ENCODE measurements at regions not wholly inside any gene's neighbourhood (a gene's known extent, or its start where the extent isn't known, plus 50 kb on each side); places are given as distances from the start of the nearest gene placed in this dataset.

GRCh38 chr12:65653946-65654629, 170.2 kb upstream of the HMGA2 start:
- no peak for DNase-seq (ENCODE audit: low spot score)

DNA sequence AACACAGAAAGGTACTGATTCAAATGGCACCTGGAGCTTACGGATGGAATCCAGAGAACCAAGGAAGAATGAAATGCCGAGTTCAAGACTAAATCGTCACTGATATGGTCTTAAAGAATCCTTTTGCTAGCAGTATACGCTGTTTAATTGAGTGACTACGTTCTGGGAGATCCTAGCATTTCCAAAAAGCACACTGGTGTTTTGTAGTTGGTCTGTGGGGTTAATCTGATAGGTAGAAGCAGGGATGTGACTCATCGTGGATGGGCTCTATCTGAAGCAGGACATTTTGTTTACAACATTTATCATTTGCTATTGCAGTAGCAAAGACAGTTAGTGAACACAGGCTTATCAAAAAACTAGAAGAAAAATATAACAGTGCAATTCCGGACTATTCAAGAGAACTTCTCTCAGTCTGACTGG, 169.2 kb upstream of the HMGA2 start:
- peak; percentile 68 for DNase-seq (ENCODE audit: low spot score)

DNA sequence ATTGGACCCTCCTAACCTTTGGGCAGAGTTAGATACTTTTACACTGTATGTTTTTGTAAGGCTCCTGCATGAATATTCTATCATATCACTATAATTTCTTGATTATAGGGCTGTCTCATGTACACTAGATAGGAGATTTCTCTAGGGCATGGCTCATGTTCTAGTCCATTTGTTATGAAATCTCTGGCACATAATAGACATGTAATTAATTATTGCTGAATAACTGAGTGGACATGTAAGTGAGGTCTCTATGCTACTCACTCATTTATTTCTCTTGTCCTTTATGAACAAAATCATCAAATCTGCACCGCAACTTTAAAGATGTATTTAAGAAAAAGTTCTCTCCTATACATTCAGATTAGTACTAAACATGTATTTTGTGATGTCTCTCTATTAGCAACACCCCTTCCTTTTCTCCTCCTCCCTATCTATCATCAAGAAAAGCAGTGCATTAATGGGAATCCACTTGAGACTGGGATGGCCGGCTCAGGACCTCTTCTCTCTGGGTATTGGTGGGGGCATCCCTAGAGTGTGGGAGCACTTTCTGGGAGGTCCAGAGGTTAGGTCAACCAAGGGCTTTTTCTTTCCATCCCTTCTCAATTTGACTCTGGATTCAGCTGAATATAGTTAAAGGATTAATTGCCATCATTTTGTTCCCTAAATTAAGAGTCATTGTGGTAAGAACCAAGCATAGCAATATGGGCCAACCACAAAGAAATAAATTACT, 168.0 kb upstream of the HMGA2 start:
- no peak for DNase-seq (ENCODE audit: low spot score)

- peak; percentile 97 for DNase-seq (ENCODE audit: low spot score)
These were observed 167.4 kb upstream of the HMGA2 start for GRCh38 chr12:65656891-65657351.

DNA sequence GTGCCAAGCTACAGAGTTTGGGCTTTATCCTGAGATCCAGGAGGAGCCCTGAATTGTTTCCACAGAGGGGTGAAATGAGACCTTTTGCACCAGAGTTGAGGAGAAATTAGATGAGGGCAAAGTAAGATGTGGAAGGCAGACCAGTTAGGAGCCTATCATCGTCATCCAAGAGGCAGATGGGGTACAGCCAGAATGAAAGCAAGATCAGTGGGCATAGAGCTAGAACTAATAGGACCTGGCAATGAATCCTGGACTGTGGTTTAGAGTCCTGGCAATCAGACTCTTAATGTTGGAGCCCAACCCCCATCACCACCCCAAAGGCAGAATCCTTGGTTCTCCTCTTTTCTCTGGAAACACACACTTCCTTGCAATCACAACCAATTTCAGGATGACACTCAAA, 166.6 kb upstream of the HMGA2 start:
- DNase-seq (ENCODE audit: low spot score), result no peak

- DNase-seq (ENCODE audit: low spot score), result no peak
These were observed 165.9 kb upstream of the HMGA2 start for GRCh38 chr12:65658360-65658759.

DNA sequence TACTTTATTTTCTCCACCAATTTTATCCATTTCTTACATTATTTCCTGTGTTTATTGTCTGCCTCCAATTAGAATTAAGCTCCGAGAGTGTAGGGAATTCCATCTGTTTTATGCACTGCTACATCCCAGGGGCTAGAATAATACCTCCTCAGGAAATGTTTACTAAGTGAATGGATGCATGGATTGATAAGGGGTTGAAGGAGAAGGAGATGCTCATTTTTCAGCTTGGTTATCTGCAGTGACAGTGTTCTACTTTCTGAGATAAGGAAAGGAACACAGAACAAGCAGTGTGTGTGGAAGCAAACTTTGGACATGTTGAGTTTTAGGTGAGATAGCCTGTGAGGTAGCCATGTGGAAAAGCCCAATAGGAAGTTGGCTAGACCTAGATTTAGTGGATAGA, 164.6 kb upstream of the HMGA2 start:
- DNase-seq (ENCODE audit: low spot score), result no peak

DNA sequence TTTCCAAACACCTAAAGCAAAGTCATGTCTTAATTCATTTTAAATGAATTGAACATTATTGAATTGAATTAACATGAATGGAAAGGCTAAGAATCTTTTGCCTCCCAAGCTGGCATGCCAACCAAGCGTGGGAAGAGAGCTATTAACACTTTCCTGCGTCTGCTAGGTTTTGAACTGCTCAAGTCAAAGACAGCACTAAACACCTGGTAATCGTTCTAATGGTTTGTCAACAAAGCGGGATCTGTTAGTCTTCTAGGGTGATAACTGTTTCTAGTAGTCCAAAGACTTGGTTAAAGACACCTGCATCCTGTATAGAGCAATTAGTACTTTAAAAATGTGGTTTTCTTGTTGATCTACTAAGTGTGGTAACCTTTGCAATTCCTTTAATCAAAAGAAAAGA, 164.2 kb upstream of the HMGA2 start:
- no peak for DNase-seq (ENCODE audit: low spot score)

GRCh38 chr12:65660836-65661235, 163.4 kb upstream of the HMGA2 start:
- no peak for DNase-seq (ENCODE audit: low spot score)

DNA sequence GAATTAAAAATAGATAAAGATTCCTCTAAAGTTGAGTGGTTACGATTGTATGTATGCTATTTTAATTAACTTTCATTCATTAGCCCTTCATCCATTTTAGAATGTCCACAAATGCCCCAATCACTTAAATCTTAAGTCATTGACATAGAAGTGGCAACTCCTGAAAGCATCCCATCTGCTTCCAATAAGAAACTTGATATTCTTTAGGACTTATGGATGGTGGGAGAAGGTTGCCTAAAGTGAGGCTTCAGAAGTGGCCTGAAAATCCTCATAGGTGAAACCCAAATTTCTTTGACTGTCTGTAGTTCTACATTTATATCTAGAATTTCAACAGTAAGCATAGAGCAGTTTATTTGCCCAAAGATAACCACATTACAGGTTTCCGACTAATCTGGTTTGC, 161.7 kb upstream of the HMGA2 start:
- DNase-seq (ENCODE audit: low spot score), result no peak

DNA sequence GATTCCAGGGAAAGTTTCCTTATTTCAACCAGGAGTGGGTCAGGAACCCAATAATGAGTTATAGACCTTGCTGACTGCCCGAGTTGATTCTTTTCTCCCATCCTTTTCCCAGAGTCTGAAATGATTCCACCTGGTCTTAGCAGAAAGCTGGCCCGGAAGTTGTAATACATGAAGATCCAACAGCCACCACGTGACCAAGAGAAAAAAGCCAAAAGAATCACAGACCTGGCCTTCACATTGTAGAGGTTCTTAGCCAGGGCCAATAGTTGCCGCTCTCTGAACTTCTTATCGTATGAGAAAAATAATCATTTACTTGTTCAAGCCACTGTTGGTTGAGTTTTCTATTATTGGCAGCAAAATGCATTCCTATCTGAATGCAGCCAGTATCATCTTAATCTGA, 161.2 kb upstream of the HMGA2 start:
- DNase-seq (ENCODE audit: low spot score), result no peak

DNA sequence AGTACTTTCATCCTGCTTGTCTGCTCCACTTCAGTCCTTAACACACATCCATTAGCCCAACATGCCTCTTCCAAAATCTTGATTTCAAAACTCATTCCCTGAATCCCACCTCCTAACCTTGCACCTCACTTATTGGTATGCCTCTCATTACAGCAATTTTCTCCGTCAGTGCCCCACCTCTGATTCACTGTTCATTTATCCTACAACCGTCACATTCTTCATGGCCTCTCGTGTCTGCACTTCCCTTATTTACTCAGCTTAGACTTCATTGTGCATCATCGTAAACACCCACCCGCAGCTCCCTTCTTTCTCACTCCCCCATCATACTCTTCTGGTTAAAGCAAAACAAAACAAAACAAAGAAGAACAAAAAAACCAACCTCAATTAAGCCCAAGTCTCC, 160.6 kb upstream of the HMGA2 start:
- DNase-seq (ENCODE audit: low spot score), result peak; percentile 31

- no peak for DNase-seq (ENCODE audit: low spot score)
These were observed 159.5 kb upstream of the HMGA2 start for GRCh38 chr12:65664715-65665250.

DNA sequence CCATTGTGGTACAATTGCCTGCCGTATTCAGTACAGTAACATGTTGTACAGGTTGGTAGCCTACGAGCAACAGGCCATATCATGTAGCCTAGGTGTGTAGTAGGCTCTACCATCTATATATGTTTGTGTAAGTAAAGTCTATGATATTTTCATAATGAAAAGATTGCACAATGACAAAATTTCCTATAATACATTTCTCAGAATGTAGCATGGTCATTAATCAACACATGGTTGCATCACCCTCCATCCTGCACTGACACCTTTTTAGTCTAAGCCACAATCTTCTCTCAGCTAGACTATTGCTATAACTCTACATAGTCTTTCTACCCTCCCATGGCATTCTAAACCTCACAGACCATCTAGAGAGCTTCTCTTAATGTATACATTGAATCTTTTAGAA, 158.5 kb upstream of the HMGA2 start:
- DNase-seq (ENCODE audit: low spot score), result no peak

DNA sequence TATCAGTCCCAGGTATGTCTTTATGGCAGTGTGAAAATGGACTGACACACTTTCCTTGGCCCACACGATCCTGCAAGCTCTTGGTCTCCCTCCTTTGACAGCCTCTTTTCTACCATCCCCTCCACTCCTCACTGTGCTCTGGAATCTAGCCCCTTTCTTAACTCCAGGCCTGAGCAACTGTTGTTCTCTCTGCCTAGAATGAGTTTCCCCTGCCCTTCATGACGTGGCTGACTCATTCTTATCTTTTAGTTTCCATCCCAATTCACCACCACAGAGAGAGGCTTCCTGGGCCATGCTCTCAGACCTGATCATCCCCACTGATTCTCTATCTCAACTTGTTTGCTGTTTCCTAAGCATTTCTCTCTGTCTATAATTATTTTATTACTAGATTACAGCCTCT, 157.4 kb upstream of the HMGA2 start:
- DNase-seq (ENCODE audit: low spot score), result peak; percentile 18

DNA sequence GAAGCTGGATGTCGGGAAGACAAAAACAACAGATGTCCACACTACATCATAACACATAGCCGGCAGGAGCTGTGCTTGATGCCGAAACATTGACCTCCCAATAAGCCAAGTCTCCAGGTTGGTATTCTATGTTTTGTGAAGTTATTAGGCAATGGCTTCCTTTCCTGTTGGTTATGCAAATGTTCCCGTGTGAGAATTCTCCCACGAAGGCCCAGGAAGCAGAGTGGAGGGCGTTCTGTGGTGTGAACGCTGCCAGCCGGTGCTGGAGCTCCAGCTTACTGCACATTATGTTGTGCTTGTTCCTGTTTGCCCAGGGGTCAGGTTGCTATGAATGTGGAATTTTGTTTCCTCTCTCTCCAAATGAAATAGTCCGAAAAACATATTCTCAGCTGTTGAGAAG, 156.4 kb upstream of the HMGA2 start:
- DNase-seq (ENCODE audit: low spot score), result no peak

GRCh38 chr12:65668981-65669695, 155.1 kb upstream of the HMGA2 start:
- DNase-seq (ENCODE audit: low spot score), result no peak

GRCh38 chr12:65670775-65671174, 153.5 kb upstream of the HMGA2 start:
- DNase-seq (ENCODE audit: low spot score), result peak; percentile 34

GRCh38 chr12:65672441-65672840, 151.8 kb upstream of the HMGA2 start:
- DNase-seq (ENCODE audit: low spot score), result no peak

DNA sequence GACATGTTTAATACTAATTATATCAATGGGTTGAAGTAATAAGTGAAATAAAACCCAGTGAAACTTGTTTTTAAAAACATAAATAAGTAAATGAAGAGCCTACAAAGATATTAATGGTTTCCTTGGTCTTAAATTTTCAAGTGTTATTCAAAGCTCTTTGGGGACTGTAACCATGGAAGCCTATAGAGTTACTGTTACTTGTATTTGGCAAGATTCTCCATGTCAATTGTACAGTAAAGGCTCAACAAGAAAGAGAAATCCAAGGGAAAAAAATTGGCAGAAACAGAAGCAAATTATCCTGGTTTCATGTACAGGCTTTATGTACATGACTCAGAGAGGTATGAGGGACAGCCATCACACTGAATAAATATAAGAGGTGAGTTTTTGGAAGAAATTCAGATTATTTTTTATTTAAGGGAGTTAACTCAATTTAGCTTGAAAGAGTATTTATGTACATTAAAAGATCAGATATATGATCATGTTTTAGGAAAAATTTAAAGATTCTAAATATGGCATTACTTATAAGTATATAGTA, 151.1 kb upstream of the HMGA2 start:
- no peak for DNase-seq (ENCODE audit: low spot score)

DNA sequence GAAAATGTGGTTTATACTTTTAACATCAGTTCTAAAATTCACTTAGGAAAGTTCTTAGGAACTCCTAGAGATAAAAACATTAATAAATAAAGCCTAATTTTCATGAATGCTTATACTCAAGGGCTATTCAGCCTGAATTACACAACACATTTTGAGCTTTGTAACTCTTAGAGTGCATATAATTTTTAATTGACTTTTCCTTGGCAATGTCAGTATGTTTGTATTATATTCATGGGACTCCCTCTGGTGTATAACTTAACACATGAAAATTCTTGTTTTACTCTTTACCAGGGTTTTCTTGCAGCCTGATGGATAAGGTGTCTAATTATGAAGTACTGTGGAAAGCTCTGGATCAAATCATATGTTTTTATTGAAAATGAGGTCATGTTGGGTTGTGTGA, 150.6 kb upstream of the HMGA2 start:
- DNase-seq (ENCODE audit: low spot score), result no peak

GRCh38 chr12:65675141-65675621, 149.1 kb upstream of the HMGA2 start:
- no peak for DNase-seq (ENCODE audit: low spot score)

Data from A172 (cell line).